Natural killer cell (primary cell): ENCODE measurements at regions not wholly inside any gene's neighbourhood (a gene's known extent, or its start where the extent isn't known, plus 50 kb on each side); places are given as distances from the start of the nearest gene placed in this dataset.

Source experiments
- ATAC-seq, 3 donors: fragments of 150-1000 bp in 2 of 3; fragments of 200-7000 bp in 1 of 3; cut with Tn5 transposase; 1 replicate in 1 of 3; 2 replicates in 2 of 3; pipeline ENCODE4 v1.10.0; 2021; ENCODE audit warnings: mild to moderate bottlenecking in 2 of 3, moderate library complexity in 2 of 3
- DNase-seq, 2 donors: peaks; one replicate each; pipeline versions ENCODE4 v3.0.0 to v3.0.0-alpha.2; 2013 to 2021; ENCODE audit warnings: mixed read lengths in 1 of 2
- H3K27ac ChIP-seq: one replicate; pipeline ENCODE4 v1.5.1; 2013; ENCODE audit warnings: mild to moderate bottlenecking, low read length
- H3K27me3 ChIP-seq: one replicate; pipeline ENCODE4 v1.6.1; 2013; ENCODE audit warnings: low read length; ENCODE audit not compliant: control insufficient read depth, insufficient read depth
- H3K36me3 ChIP-seq: one replicate; pipeline ENCODE4 v1.6.1; 2013; ENCODE audit warnings: low read length; ENCODE audit not compliant: control insufficient read depth, insufficient read depth
- H3K4me1 ChIP-seq: one replicate; pipeline ENCODE4 v1.6.1; 2013; ENCODE audit warnings: low read length; ENCODE audit not compliant: control insufficient read depth, insufficient read depth
- H3K4me3 ChIP-seq: one replicate; pipeline ENCODE4 v1.5.1; 2013; ENCODE audit warnings: low read length
- H3K9me3 ChIP-seq: one replicate; pipeline ENCODE4 v1.6.1; 2013; ENCODE audit warnings: low read length; ENCODE audit not compliant: control insufficient read depth, insufficient read depth
- H3K27ac Mint-ChIP-seq, 2 donors: one replicate each; pipeline ENCODE4 v1.8.0; 2022; ENCODE audit warnings: mild to moderate bottlenecking in 2 of 2, mixed read lengths in 2 of 2, moderate library complexity in 1 of 2
- H3K27me3 Mint-ChIP-seq, 2 donors: one replicate each; pipeline ENCODE4 v1.8.0; 2022; ENCODE audit warnings: low read depth in 2 of 2, mixed read lengths in 2 of 2
- H3K36me3 Mint-ChIP-seq: one replicate; pipeline ENCODE4 v1.8.0; 2022; ENCODE audit warnings: mixed read lengths
- H3K4me1 Mint-ChIP-seq, 2 donors: one replicate each; pipeline ENCODE4 v1.8.0; 2022; ENCODE audit warnings: mixed read lengths in 2 of 2
- H3K4me3 Mint-ChIP-seq: one replicate; pipeline ENCODE4 v1.8.0; 2022; ENCODE audit warnings: mild to moderate bottlenecking, moderate library complexity, mixed read lengths
- H3K9me3 Mint-ChIP-seq, 2 donors: one replicate each; pipeline ENCODE4 v1.8.0; 2022; ENCODE audit warnings: mixed read lengths in 2 of 2
- CTCF ChIP-seq: fragments of 200-600 bp; IDR thresholded peaks from one replicate; pipeline ENCODE4 v1.8.0; 2022; ENCODE audit warnings: antibody characterized with exemption
- WGBS: methylation state at CpG from one replicate; pipeline ENCODE4 v1.1.7; 2013; ENCODE audit warnings: missing lambda C conversion rate; ENCODE audit not compliant: insufficient coverage; 5-methylcytosine and 5-hydroxymethylcytosine counted together
- intact Hi-C: fragments of 100-400 bp; cut with micrococcal nuclease; formaldehyde crosslinking; loops from one replicate; pipeline ENCODE4 v1.14.2; 2022

- H3K27ac ChIP-seq, result no peak overlapping the region
- no peaks in the 10 kb centered on the region for H3K9me3 ChIP-seq
- no peak overlapping the region for H3K4me3 Mint-ChIP-seq
- H3K36me3 ChIP-seq, result no peaks in the 10 kb centered on the region
- no peaks in the 10 kb centered on the region for H3K4me1 Mint-ChIP-seq
- peaks cover 0 to 8% of the 10 kb centered on the region in 2 donors for H3K27me3 Mint-ChIP-seq
- ATAC-seq, result no peak
- H3K27me3 ChIP-seq, result no peaks in the 10 kb centered on the region
- no peaks in the 10 kb centered on the region for H3K36me3 Mint-ChIP-seq
- no peak overlapping the region for H3K27ac Mint-ChIP-seq
- no peak for DNase-seq
- H3K4me3 ChIP-seq, result no peak overlapping the region
- no peaks in the 10 kb centered on the region for H3K9me3 Mint-ChIP-seq
- WGBS, result 91% methylated on average over 20 of the region's 20 CpGs
- no peaks in the 10 kb centered on the region for H3K4me1 ChIP-seq
- TF ChIP-seq CTCF, result no peak
- intact Hi-C loops, result no loop called here
These were observed 157.3 kb downstream of the ACKR3 start for GRCh38 chr2:236726701-236727450.

- 81% methylated on average over 13 of the region's 13 CpGs for WGBS
- DNase-seq (no peak), ATAC-seq (no peak)
- TF ChIP-seq CTCF, result no peak
- Histone ChIP-seq H3K27ac (no peak overlapping the region), H3K4me3 (no peak overlapping the region), H3K4me1 (no peaks in the 10 kb centered on the region), H3K36me3 (no peaks in the 10 kb centered on the region), H3K9me3 (no peaks in the 10 kb centered on the region), H3K27me3 (no peaks in the 10 kb centered on the region)
- H3K36me3 Mint-ChIP-seq, result no peaks in the 10 kb centered on the region
- no peak overlapping the region for H3K27ac Mint-ChIP-seq
- H3K4me3 Mint-ChIP-seq, result no peak overlapping the region
- intact Hi-C loops, result no loop called here
- no peaks in the 10 kb centered on the region for H3K9me3 Mint-ChIP-seq
- H3K27me3 Mint-ChIP-seq, result peaks cover 7 to 8% of the 10 kb centered on the region in 2 donors
- no peaks in the 10 kb centered on the region for H3K4me1 Mint-ChIP-seq
These were observed 159.5 kb downstream of the ACKR3 start for GRCh38 chr2:236728916-236729670.

GRCh38 chr2:236730393-236730792 is 160.8 kb downstream of the ACKR3 start:
- Histone ChIP-seq H3K4me1 (no peaks in the 10 kb centered on the region), H3K36me3 (no peaks in the 10 kb centered on the region), H3K27ac (no peak overlapping the region), H3K9me3 (no peaks in the 10 kb centered on the region), H3K27me3 (no peaks in the 10 kb centered on the region), H3K4me3 (no peak overlapping the region)
- intact Hi-C loops, result no loop called here
- no peak for TF ChIP-seq CTCF
- no peak for ATAC-seq
- Mint-ChIP-seq H3K4me3 (no peak overlapping the region), H3K27ac (no peak overlapping the region), H3K27me3 (peaks cover 8% of the 10 kb centered on the region in 2 donors), H3K9me3 (no peaks in the 10 kb centered on the region), H3K36me3 (no peaks in the 10 kb centered on the region), H3K4me1 (no peaks in the 10 kb centered on the region)
- no peak for DNase-seq
- 90% methylated on average over 10 of the region's 10 CpGs for WGBS
